Hepatocyte (in vitro differentiated cells): ENCODE measurements at regions not wholly inside any gene's neighbourhood (a gene's known extent, or its start where the extent isn't known, plus 50 kb on each side); places are given as distances from the start of the nearest gene placed in this dataset.

ENCODE experiments used
- CTCF ChIP-seq: fragments of 200-600 bp; sonication (generic); IDR thresholded peaks from 2 replicates; pipeline ENCODE4 v1.5.1; 2016; ENCODE audit warnings: antibody characterized with exemption, mild to moderate bottlenecking; ENCODE audit not compliant: poor library complexity
- EZH2 ChIP-seq: fragments of 200-600 bp; sonication (generic); IDR thresholded peaks from 2 replicates; pipeline ENCODE4 v1.6.1; 2016; ENCODE audit warnings: antibody characterized with exemption, mild to moderate bottlenecking, borderline replicate concordance
- EZH2phosphoT487 ChIP-seq: fragments of 200-600 bp; sonication (generic); IDR thresholded peaks from one replicate; pipeline ENCODE4 v1.6.1; 2018; ENCODE audit warnings: antibody characterized with exemption, mild to moderate bottlenecking, low read depth, moderate library complexity; ENCODE audit not compliant: unreplicated experiment, severe bottlenecking

GRCh38 chr2:144943986-144944385 lies 424.1 kb upstream of the ZEB2 start:
- TF ChIP-seq EZH2 (no peak), CTCF (no peak), EZH2phosphoT487 (no peak)
